GM23248 (cell line): ENCODE measurements at regions not wholly inside any gene's neighbourhood (a gene's known extent, or its start where the extent isn't known, plus 50 kb on each side); places are given as distances from the start of the nearest gene placed in this dataset.

Experiments
- DNase-seq: peaks from one replicate; pipeline ENCODE4 v3.0.0-alpha.2; 2015
- H2AFZ ChIP-seq: fragments of 200-600 bp; sonication (generic); 2 replicates; pipeline ENCODE4 v1.6.1; 2016; ENCODE audit warnings: antibody characterized with exemption
- H3F3A ChIP-seq: fragments of 200-600 bp; sonication (generic); 2 replicates; pipeline ENCODE4 v1.6.1; 2016; ENCODE audit warnings: mild to moderate bottlenecking, antibody characterized with exemption, mixed run types; ENCODE audit not compliant: insufficient read depth
- H3K27ac ChIP-seq: fragments of 200-600 bp; sonication (generic); 2 replicates; pipeline ENCODE4 v1.5.1; 2016; ENCODE audit warnings: mild to moderate bottlenecking
- H3K27me3 ChIP-seq: fragments of 200-600 bp; sonication (generic); replicated peaks from 2 replicates; pipeline ENCODE4 v1.6.1; 2016; ENCODE audit warnings: mild to moderate bottlenecking; ENCODE audit not compliant: insufficient read depth
- H3K36me3 ChIP-seq: fragments of 200-600 bp; sonication (generic); 2 replicates; pipeline ENCODE4 v1.6.1; 2016; ENCODE audit warnings: low read depth, mild to moderate bottlenecking
- H3K4me1 ChIP-seq: fragments of 200-600 bp; sonication (generic); 2 replicates; pipeline ENCODE4 v1.6.1; 2016; ENCODE audit warnings: mild to moderate bottlenecking; ENCODE audit not compliant: insufficient read depth
- H3K4me2 ChIP-seq: fragments of 200-600 bp; sonication (generic); one replicate; pipeline ENCODE4 v1.6.1; 2016; ENCODE audit warnings: mild to moderate bottlenecking; ENCODE audit not compliant: unreplicated experiment
- H3K4me3 ChIP-seq: fragments of 200-600 bp; sonication (generic); 2 replicates; pipeline ENCODE4 v1.5.1; 2016; ENCODE audit warnings: mild to moderate bottlenecking
- H3K79me2 ChIP-seq: fragments of 200-600 bp; sonication (generic); 2 replicates; pipeline ENCODE4 v1.6.1; 2016; ENCODE audit warnings: mild to moderate bottlenecking; ENCODE audit not compliant: insufficient read depth
- H3K9ac ChIP-seq: fragments of 200-600 bp; sonication (generic); 2 replicates; pipeline ENCODE4 v1.6.1; 2016; ENCODE audit warnings: mild to moderate bottlenecking
- H3K9me2 ChIP-seq: fragments of 200-600 bp; sonication (generic); 2 replicates; pipeline ENCODE4 v1.6.1; 2016; ENCODE audit warnings: mixed run types, mild to moderate bottlenecking, moderate library complexity; ENCODE audit not compliant: insufficient read depth
- H3K9me3 ChIP-seq: fragments of 200-600 bp; sonication (generic); one replicate; pipeline ENCODE4 v1.6.1; 2017; ENCODE audit warnings: low read depth
- H4K20me1 ChIP-seq: fragments of 200-600 bp; sonication (generic); 2 replicates; pipeline ENCODE4 v1.6.0; 2016; ENCODE audit not compliant: insufficient read depth
- EZH2 ChIP-seq: fragments of 200-600 bp; sonication (generic); IDR thresholded peaks from 2 replicates; pipeline ENCODE4 v1.6.1; 2018; ENCODE audit warnings: antibody characterized with exemption, mild to moderate bottlenecking; ENCODE audit not compliant: insufficient read depth, poor library complexity, severe bottlenecking
- EZH2phosphoT487 ChIP-seq: fragments of 200-600 bp; sonication (generic); IDR thresholded peaks from 2 replicates; pipeline ENCODE4 v1.6.1; 2018; ENCODE audit warnings: antibody characterized with exemption, moderate library complexity, mild to moderate bottlenecking, low read depth; ENCODE audit not compliant: insufficient read depth
- WGBS, 2 experiments: methylation state at CpG; one replicate each; pipeline ENCODE4 v1.1.6; 2015 to 2017; ENCODE audit warnings: low lambda C conversion rate in 2 of 2, low coverage in 1 of 2; ENCODE audit errors: missing lambda C conversion rate in 2 of 2; 5-methylcytosine and 5-hydroxymethylcytosine counted together
- in situ Hi-C: fragments of 300-500 bp; cut with MboI; formaldehyde crosslinking; loops from 2 replicates; pipeline ENCODE4 v1.15.0; 2020

DNA sequence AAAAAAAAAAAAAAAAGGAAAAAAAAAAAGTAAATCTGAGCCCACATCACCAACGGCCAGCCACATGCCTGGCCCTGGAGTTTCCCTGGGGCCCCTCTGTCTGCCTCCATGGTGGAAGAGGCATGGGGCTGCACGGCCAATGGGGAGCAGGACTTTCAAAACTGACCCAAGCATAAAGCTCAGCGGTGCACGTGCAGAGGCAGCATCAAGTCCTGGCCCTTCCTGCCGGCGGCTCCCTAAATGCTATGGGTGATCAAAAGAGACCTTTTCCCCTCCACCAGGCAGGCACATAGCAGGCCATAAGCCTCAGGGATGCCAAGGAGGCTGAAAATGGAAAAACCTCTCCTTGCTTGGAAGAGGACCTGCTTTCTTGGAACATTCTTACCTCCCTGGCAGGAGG is 94.3 kb downstream of the OAT start:
- H3K36me3 ChIP-seq = no peaks in the 10 kb centered on the region
- H3K9me3 ChIP-seq = no peaks in the 10 kb centered on the region
- H3K4me3 ChIP-seq = no peak overlapping the region
- in situ Hi-C loops = no loop called here
- 19 to 24% methylated on average over 6 of the region's 6 CpGs for WGBS, 2 experiments
- no peaks in the 10 kb centered on the region for H3K79me2 ChIP-seq
- no peaks in the 10 kb centered on the region for H3K27me3 ChIP-seq
- H3K4me1 ChIP-seq = no peaks in the 10 kb centered on the region
- H3F3A ChIP-seq = no peaks in the 10 kb centered on the region
- H3K9ac ChIP-seq = no peak overlapping the region
- H3K9me2 ChIP-seq = no peaks in the 10 kb centered on the region
- H3K27ac ChIP-seq = no peak overlapping the region
- TF ChIP-seq EZH2 (no peak), EZH2phosphoT487 (no peak)
- no peak overlapping the region for H3K4me2 ChIP-seq
- DNase-seq = no peak
- no peaks in the 10 kb centered on the region for H4K20me1 ChIP-seq
- no peak overlapping the region for H2AFZ ChIP-seq

DNA sequence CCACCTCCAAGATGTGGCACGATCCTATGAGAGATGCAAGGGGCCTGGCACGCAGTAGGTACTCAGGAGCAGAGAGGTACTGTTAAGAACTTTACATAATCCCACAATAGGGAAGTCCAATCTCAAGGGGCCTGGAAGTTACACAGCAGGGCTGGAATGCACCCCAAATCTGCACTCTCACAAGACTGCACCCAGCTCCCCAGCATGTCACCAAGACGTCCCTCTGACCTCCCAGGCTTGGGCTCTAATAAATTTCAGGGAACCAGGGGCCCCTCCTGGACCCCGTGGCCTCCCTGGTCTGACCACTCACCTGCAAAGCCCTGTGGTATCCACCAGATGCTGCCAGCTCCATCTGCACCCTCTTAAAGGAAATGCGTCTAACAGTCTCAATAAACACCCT is 94.9 kb downstream of the OAT start:
- no peaks in the 10 kb centered on the region for H4K20me1 ChIP-seq
- no peak overlapping the region for H3K4me3 ChIP-seq
- H3K4me2 ChIP-seq = no peak overlapping the region
- no peaks in the 10 kb centered on the region for H3F3A ChIP-seq
- DNase-seq = no peak
- no peak overlapping the region for H3K27ac ChIP-seq
- H3K36me3 ChIP-seq = no peaks in the 10 kb centered on the region
- WGBS, 2 experiments = 23 to 30% methylated on average over 5 of the region's 5 CpGs
- H3K9ac ChIP-seq = no peak overlapping the region
- H2AFZ ChIP-seq = no peak overlapping the region
- in situ Hi-C loops = no loop called here
- H3K9me2 ChIP-seq = no peaks in the 10 kb centered on the region
- H3K79me2 ChIP-seq = no peaks in the 10 kb centered on the region
- H3K9me3 ChIP-seq = no peaks in the 10 kb centered on the region
- TF ChIP-seq EZH2 (no peak), EZH2phosphoT487 (no peak)
- H3K4me1 ChIP-seq = no peaks in the 10 kb centered on the region
- H3K27me3 ChIP-seq = no peaks in the 10 kb centered on the region

DNA sequence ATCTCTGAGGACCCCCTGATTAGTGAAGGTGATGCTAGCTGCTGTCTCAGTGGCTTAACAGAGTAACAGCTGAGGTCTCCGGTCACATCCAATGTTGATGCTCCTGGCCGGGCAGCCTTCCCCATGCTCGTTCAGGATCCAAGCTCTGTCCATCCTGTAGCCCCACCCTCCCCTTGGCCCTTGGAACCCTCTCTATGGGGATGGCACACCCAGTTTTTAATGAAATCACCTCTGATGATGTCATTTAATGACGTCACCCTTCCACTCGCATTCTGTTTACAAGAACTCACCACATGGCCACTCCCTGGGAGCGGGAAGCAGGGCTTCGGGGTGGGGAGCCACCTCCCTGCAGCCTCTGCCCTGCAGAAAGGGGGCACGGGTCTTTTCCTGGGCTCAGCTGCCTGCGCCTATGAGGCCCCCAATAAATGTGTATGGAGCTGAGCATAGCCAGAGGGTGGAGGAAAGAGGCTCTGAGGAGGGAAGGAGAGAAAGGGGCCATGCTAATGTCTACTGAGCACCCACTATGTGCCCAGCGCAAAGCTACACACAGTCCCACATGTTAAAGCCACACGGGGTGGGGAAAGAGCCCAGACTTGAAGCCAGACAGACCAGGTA is 95.5 kb downstream of the OAT start:
- peak; percentile 17 for DNase-seq
- in situ Hi-C loops = no loop called here
- 28 to 31% methylated on average over 11 of the region's 11 CpGs for WGBS, 2 experiments
- Histone ChIP-seq H3K9ac (no peak overlapping the region), H3K27ac (no peak overlapping the region), H3K9me2 (no peaks in the 10 kb centered on the region), H3F3A (no peaks in the 10 kb centered on the region), H2AFZ (no peak overlapping the region), H3K36me3 (no peaks in the 10 kb centered on the region), H3K4me2 (no peak overlapping the region), H3K4me1 (no peaks in the 10 kb centered on the region), H3K4me3 (no peak overlapping the region), H3K9me3 (no peaks in the 10 kb centered on the region), H4K20me1 (no peaks in the 10 kb centered on the region), H3K79me2 (no peaks in the 10 kb centered on the region), H3K27me3 (no peaks in the 10 kb centered on the region)
- TF ChIP-seq EZH2phosphoT487 (no peak), EZH2 (no peak)

- no peaks in the 10 kb centered on the region for H3K4me1 ChIP-seq
- H3K9me3 ChIP-seq = no peaks in the 10 kb centered on the region
- no peak overlapping the region for H3K4me3 ChIP-seq
- no peaks in the 10 kb centered on the region for H3F3A ChIP-seq
- no peak overlapping the region for H2AFZ ChIP-seq
- H3K27me3 ChIP-seq = no peaks in the 10 kb centered on the region
- H3K27ac ChIP-seq = no peak overlapping the region
- no peak overlapping the region for H3K4me2 ChIP-seq
- DNase-seq = no peak
- WGBS, 2 experiments = 35 to 38% methylated on average over 18 of the region's 18 CpGs
- TF ChIP-seq EZH2phosphoT487 = no peak
- TF ChIP-seq EZH2 = no peak
- H3K79me2 ChIP-seq = no peaks in the 10 kb centered on the region
- H4K20me1 ChIP-seq = no peaks in the 10 kb centered on the region
- in situ Hi-C loops = no loop called here
- H3K9me2 ChIP-seq = no peaks in the 10 kb centered on the region
- H3K9ac ChIP-seq = no peak overlapping the region
- no peaks in the 10 kb centered on the region for H3K36me3 ChIP-seq
Observed at GRCh38 chr10:124322191-124322980, 96.3 kb downstream of the OAT start.
